Psoas muscle (tissue), 7 donors: ENCODE measurements at regions not wholly inside any gene's neighbourhood (a gene's known extent, or its start where the extent isn't known, plus 50 kb on each side); places are given as distances from the start of the nearest gene placed in this dataset.

Experiments used
- ATAC-seq, 4 donors: fragments of 200-7000 bp; cut with Tn5 transposase; one replicate each; pipeline ENCODE4 v1.9.1; 2020; ENCODE audit warnings: moderate library complexity in 3 of 4, mild to moderate bottlenecking in 2 of 4
- DNase-seq, 2 donors: peaks; one replicate each; pipeline ENCODE4 v3.0.0-alpha.2; 2020
- H3K27ac ChIP-seq: fragments of 200-600 bp; one replicate; pipeline ENCODE4 v1.8.0; 2022
- H3K27me3 ChIP-seq, 3 donors: fragments of 200-600 bp in 1 of 3; one replicate each; pipeline versions ENCODE4 v1.6.1 to v1.8.0; 2013 to 2022; ENCODE audit warnings: low read length in 2 of 3, mild to moderate bottlenecking in 2 of 3, moderate library complexity in 1 of 3; ENCODE audit not compliant: insufficient read depth in 3 of 3
- H3K36me3 ChIP-seq, 2 donors: fragments of 200-600 bp in 1 of 2; one replicate each; pipeline versions ENCODE4 v1.6.1 to v1.8.0; 2013 to 2022; ENCODE audit warnings: low read depth in 1 of 2, mild to moderate bottlenecking in 1 of 2, moderate library complexity in 1 of 2; ENCODE audit not compliant: insufficient read depth in 1 of 2
- H3K4me1 ChIP-seq: fragments of 200-600 bp; one replicate; pipeline ENCODE4 v1.8.0; 2022
- H3K4me3 ChIP-seq: fragments of 200-600 bp; one replicate; pipeline ENCODE4 v1.8.0; 2022; ENCODE audit warnings: mild to moderate bottlenecking
- H3K9me3 ChIP-seq: fragments of 200-600 bp; one replicate; pipeline ENCODE4 v1.8.0; 2022
- CTCF ChIP-seq: fragments of 200-600 bp; IDR thresholded peaks from one replicate; pipeline ENCODE4 v1.8.0; 2022; ENCODE audit warnings: antibody characterized with exemption
- WGBS, 3 donors: extraction: QIAGEN DNeasy Blood & Tissue Kit; methylation state at CpG; one replicate each; pipeline versions ENCODE4 v1.1.6 to v1.1.7; 2013; 5-methylcytosine and 5-hydroxymethylcytosine counted together
- intact Hi-C, 2 donors: fragments of 100-400 bp; cut with DNase I; formaldehyde crosslinking; loops; one replicate each; pipeline versions ENCODE4 v1.11.0 to v1.14.2; 2022
- donor health status: healthy with polysubstance abuse.
- donor health status: DM: no; HTN: no; CAD: no; lungs with moderate emphysema.
- donor health status: Bipolar disorder and iron deficiency.
- donor health status: healthy.
- donor health status: DM: yes; HTN: yes; CAD: no.
- donor health status: DM: no; HTN: no; CAD: no.
- donor health status: DM: yes; HTN: yes; CAD: no.

- intact Hi-C loops = loop anchor here (1.0 to 10.0 kb wide), 5 partner anchors 39 to 961 kb away; no protein-coding TSS in a partner anchor
- H3K4me1 ChIP-seq = peaks cover 12% of the 10 kb centered on the region
- ATAC-seq (peak in 1 of 4 donors; percentile 8), DNase-seq (no peak)
- H3K27me3 ChIP-seq = no peaks in the 10 kb centered on the region
- H3K9me3 ChIP-seq = no peaks in the 10 kb centered on the region
- no peak for TF ChIP-seq CTCF
- no peaks in the 10 kb centered on the region for H3K36me3 ChIP-seq
- WGBS, 3 donors = 72 to 91% (median 83%) methylated on average over 1 of the region's 1 CpG
- no peak overlapping the region for H3K27ac ChIP-seq
- H3K4me3 ChIP-seq = no peak overlapping the region
These were observed 183.2 kb upstream of the IL12A start for GRCh38 chr3:159805411-159805772.

GRCh38 chr3:159806412-159806811 is 182.2 kb upstream of the IL12A start:
- intact Hi-C loops = loop anchor here (5.0 to 10.0 kb wide), 3 partner anchors 539 to 962 kb away; no protein-coding TSS in a partner anchor
- no peaks in the 10 kb centered on the region for H3K36me3 ChIP-seq
- H3K27ac ChIP-seq = no peak overlapping the region
- no peaks in the 10 kb centered on the region for H3K9me3 ChIP-seq
- peak; percentile 50 to 77 for DNase-seq
- 28 to 29% (median 28%) methylated on average over 5 of the region's 5 CpGs for WGBS, 3 donors
- no peak for TF ChIP-seq CTCF
- peak; percentile 34 to 74 (median 55) for ATAC-seq
- no peak overlapping the region for H3K4me3 ChIP-seq
- H3K27me3 ChIP-seq = no peaks in the 10 kb centered on the region
- peaks cover 12% of the 10 kb centered on the region for H3K4me1 ChIP-seq

- no peaks in the 10 kb centered on the region for H3K27me3 ChIP-seq
- H3K4me1 ChIP-seq = peaks cover 12% of the 10 kb centered on the region
- DNase-seq (no peak), ATAC-seq (peak in 1 of 4 donors; percentile 29)
- no peaks in the 10 kb centered on the region for H3K9me3 ChIP-seq
- H3K36me3 ChIP-seq = no peaks in the 10 kb centered on the region
- H3K27ac ChIP-seq = no peak overlapping the region
- intact Hi-C loops = loop anchor here (5.0 to 10.0 kb wide), 3 partner anchors 540 to 963 kb away; no protein-coding TSS in a partner anchor
- 39 to 47% (median 40%) methylated on average over 3 of the region's 3 CpGs for WGBS, 3 donors
- no peak for TF ChIP-seq CTCF
- H3K4me3 ChIP-seq = no peak overlapping the region
These were observed 181.2 kb upstream of the IL12A start for GRCh38 chr3:159807137-159808040.

GRCh38 chr3:159813822-159814531 is 174.7 kb upstream of the IL12A start:
- Histone ChIP-seq H3K27ac (no peak overlapping the region), H3K36me3 (no peaks in the 10 kb centered on the region), H3K4me1 (no peaks in the 10 kb centered on the region), H3K4me3 (no peak overlapping the region), H3K27me3 (no peaks in the 10 kb centered on the region), H3K9me3 (no peaks in the 10 kb centered on the region)
- intact Hi-C loops = no loop called here
- ATAC-seq = no peak
- 40 to 42% (median 40%) methylated on average over 8 of the region's 8 CpGs for WGBS, 3 donors
- DNase-seq = no peak
- no peak for TF ChIP-seq CTCF
